ENCODE measurements at regions not wholly inside any gene's neighbourhood (a gene's known extent, or its start where the extent isn't known, plus 50 kb on each side); places are given as distances from the start of the nearest gene placed in this dataset.

DNA sequence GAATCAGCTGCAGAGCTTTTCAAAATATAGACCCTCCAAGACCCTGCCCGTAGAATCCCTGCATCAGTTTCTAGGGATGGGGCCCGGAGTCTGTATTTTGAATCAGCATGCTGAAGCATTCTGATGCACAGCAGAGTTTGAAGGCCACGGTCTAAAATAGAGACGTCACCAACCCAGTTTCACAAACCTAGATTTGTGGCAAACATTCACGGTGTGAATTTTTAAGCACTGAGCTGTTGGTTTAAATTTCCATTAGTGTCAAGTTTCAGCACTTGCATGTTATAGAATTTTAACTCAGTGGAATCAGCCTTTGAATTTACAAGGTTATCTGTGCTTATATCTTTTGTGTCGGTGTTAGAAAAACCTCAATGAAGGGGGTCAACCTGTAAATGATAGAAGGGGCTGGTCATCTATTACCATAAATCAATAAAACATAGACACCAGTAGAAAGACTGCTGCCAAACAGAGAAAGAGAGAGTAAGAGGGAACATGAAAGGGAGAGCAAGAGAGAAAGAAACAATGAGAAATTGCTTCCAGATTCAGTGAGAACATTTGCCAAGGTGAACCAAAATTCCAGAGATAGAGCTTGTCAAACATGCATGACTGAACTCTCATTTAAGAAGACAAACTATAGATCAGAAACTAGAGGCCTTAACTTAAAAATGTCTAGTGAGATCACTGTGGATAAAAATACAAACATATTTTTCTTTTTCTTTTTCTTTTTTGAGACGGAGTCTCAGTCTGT is 414.9 kb downstream of the ZSWIM6 start:
- no peak for DNase-seq

DNA sequence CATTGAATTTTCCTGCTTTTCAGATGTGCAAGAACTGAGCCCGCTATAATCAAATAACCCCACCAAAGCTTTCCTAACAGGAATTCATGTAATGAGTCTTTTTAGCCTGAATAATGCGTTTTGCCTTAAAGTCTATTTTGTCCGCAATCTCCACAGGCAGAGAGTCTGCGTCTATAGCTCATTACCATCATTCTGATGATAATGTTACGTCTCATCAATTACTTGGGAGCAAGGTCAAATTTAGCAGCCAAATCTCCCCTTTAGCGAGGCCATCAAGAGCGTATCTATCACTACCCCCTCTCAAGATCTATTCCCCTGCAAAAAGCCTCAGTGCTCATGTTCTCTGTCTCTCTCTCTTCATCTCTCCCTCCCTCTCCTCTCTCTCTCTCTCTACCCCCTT is 416.1 kb downstream of the ZSWIM6 start:
- DNase-seq, result no peak

DNA sequence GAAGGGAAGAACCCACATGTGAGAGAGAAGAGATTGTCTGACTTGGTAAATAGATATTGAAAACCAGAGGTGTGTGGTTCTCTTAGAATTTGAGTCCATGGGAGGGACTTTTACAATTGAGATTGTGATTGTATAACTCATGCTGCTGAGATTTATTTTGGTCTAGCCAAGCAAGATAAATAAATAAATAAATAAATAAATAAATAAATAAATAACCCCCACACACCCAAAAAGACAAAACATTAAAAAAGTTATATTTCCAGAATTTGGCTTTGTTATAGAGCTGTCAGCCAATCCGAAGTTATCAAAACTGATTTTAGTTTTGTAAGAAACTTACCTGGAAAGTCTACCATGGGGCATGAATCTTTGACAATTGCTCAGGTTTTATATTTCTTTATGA is 416.6 kb downstream of the ZSWIM6 start:
- DNase-seq, result no peak

DNA sequence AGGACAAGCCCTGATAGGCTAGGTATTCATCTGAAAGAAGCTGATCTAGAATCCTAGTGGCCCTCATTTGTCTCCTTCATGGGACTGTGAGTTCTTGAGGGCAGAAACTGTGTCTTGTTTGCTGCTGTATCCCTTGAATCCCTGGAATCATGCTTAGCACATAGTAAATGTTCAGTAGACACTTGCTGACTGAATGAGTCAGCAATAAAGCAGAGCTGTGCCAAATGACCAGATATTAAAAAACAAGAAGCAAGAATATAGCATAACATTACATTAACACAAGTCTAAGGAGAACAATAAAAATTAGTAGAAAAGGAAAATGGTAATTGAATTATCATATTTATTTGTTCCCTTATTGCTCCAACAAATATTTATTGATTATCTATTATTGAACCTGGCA is 420.5 kb downstream of the ZSWIM6 start:
- DNase-seq, result no peak

DNA sequence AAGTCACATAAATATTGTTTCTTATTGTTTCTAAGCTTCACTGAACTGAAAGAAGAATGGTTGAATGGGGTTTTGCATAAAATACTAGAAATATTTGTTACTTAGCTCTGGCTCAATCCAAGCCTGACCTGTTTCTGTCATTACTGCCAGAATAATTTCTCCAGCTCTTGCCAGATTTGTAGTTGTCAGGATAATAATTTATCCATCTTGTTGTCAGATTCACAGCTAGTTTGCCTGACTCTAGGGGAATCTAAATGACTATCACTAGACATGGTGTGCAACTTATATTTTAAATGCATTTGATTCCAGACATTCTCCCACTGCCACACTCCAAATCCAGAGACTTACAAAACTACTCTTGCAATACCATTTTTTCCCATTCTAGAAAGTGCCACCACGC is 422.7 kb downstream of the ZSWIM6 start:
- DNase-seq, result no peak

DNA sequence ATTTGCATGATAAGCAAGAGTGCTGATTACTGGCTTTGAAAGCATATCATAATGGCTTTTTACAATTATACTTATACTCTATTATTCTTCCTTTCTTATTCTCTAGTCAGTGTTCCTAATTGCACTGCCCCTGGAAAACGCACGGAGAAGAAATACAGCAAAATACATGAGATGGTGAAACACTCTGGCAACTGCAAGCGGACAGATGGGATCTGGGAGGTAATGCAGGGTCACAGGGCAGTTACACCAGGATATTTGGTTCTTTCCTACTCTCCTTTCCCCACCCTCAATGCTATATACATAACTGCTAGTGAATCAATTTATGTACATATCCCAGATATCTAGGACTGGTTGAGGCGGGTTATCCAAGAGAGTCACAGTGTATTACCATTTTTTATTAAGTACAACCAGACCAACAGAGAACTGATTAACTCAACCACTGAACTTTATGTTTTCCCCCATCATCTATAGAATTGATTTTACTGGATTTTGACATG is 423.7 kb downstream of the ZSWIM6 start:
- DNase-seq, result no peak

DNA sequence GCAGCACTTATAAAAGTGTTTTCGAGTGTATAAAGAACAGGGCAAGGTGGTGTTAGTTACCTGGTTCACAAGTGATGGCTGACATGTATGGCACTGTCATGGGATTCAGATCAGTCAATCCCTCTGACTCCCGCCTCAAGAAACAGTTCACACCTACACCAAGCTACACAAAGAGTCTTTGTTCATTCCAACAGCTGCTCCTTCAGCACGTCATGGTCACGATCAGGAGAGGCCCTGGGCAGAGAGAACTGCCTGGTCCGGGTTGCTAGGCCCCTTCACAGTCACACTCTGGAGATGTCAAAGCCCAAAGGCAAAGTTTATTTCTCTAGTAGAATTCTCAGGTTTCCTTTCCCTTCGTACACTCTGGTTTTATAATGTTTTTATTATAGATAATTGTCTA is 426.7 kb downstream of the ZSWIM6 start:
- DNase-seq, result no peak

- no peak for DNase-seq
Measured at GRCh38 chr5:61765471-61765870, 433.4 kb downstream of the ZSWIM6 start.

DNA sequence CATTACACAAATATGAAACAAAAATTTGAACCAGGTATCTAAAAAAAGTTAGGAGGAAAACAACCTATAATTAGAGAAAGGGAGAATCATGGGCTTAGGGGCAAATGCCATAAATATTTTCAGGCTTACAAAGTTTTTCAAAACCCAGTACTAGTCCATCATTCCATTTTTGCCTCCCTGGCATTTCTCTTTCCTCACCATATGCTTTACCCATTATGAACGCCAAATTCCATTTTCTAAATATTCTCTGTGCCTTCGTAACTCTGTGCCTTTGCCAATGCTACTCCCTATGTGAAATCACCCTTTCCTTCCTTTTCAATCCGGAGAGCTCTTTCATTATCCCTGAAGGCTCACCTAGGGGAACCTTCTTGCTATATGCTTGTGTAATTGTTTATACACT is 434.1 kb downstream of the ZSWIM6 start:
- DNase-seq, result no peak

DNA sequence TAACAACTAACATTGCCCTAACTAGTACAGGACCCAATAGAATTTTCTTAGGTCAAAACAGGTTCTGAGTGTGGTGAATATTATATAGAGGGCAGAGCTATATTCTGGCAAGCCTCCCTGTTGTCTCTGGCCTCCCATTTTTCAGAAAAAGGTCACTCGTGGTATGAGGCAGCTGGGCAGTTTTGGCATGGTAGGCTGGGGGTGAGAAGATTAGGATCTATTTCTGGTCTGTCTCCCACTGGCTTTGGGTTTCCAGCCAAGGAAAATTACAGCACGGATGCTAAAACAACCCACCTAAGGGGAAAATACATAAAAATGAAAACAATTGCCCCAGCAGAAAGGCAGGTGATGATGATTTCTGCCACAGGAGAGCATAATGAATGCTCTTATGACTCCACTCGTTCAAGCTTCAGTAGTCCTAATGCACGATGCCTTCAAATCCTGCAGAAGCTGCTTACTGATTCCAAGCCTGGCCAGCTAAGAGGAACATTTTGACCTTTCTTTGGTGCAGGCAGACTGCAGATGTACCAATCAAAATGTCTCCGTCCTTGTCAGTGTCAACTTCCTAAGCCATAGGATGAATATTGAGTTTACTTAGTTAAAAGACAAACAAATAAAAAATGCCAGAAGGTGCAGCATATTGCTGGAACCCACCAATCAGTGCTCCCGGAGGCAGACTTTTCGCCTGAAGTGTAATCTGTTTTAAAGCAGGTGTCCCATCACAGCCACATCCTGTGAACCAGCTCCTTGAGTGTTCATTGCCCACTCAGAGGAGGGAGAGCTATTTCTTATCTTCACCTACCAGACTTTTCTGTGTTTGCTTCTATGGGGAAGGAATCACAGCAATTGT is 435.4 kb downstream of the ZSWIM6 start:
- DNase-seq, result no peak

GRCh38 chr5:61768692-61769281 is 436.7 kb downstream of the ZSWIM6 start:
- DNase-seq, result no peak

DNA sequence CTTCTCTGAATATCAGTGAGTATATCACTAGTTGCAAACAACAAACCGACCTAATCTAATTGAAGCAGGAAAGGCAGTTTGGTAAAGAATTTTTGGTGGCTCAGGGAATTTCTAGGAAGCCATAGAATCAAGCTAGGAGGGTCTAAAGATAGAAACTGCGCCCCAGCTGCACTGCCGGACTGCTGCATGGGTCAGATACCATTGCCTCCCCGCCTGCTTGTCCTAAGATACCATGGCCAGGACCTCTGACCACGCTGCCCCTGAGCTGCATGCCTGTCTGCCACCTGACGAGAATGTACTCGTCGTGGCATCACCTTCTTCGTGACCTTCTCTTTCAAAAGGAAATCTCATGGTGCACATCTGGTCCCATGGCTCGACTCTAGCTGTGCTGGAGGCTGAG is 439.0 kb downstream of the ZSWIM6 start:
- DNase-seq, result no peak

- DNase-seq, result no peak
Measured at GRCh38 chr5:61771808-61772207, 439.8 kb downstream of the ZSWIM6 start.

DNA sequence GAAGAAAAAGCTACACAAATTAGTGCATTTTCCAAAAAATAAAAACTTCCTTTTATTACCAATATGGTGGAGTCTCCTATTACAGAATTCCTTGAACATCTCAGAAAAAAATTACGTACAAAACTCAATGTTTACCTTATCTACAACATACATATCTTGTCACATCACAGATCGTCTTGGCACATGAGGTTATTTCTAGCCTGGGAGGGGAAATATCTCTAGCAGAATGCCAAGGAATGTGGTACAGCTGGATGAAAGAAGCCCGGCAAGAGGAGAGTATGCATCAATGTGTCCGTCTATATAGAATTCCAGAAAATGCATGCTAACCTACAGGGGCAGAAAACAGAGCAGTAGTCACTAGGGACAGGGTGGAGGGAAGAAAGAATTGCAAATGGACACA is 443.8 kb downstream of the ZSWIM6 start:
- no peak for DNase-seq

DNA sequence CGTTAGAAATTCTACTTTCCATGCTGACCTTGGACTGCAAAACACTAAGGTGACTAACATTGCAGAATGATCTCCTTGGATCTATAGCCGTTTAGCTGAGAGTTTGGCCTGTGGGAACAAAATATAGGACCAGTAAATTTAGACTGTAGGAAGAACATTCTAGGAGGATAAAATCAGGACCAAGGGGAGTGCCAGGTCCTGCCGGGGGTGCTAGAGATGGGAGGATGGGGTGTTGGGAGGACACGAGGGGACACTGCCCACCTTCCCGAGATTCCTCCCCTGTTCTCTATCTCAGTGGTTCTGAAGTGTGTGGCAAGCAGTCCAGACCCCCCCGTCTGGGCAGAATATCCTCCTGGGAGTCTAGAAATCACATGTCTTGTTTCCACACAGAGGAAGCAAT is 445.2 kb downstream of the ZSWIM6 start:
- DNase-seq, result no peak

DNA sequence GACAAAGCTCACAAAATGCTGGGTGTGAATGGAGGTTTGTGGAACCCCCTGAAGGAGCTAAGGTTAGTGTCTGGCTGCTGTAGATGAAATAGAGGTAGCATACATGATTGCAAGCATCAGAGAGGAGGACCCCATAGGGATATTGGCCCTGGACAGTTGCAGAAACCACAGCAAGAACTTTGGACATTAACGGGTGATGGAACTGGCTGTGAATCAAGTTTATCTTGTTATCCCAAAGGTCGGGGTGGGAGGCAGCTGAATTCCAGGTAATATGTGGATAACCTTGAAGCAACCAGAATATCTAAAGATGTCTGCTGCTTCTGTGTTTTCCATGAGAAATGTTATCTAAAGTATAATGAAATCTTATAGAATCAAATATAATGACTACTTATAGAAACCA is 447.7 kb downstream of the ZSWIM6 start:
- no peak for DNase-seq

DNA sequence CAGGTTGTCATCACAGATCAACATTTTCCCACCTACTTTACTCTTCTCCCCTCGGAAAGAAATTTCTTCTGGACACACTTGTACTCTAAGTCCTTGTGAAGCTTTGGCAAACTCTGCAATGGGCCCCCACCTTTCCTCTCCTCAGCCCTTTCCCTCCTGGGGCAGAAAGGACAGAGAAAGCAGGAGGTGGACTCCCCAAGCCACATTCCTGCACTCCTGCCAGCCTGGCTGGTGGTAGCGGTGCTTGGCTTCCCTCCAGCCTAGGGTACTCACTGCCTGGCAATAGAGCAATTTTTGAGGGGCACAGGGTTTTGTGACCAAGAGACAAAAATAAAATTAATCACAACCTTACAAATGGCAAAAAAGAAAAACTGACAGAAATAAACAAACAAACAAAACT is 451.4 kb downstream of the ZSWIM6 start:
- no peak for DNase-seq

DNA sequence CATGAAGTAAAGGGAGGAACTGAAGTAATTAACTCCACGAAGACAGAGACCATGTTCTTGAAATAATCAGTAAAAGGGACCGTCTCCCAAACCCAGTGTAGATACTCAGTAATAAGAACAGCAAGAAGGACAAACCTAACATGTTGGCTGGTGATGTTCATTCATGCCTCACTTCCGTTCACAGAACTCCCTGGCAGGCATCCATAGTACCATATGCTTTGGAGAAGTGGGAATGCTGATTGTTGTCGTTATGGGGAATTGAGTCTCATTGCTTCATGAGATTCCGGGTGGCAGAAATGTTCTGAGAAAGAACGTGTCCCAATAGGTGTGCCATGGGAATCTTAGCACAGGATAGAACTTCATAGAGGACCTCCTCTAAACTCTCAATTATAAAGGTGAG is 452.3 kb downstream of the ZSWIM6 start:
- no peak for DNase-seq

GRCh38 chr5:61788548-61788947 is 456.5 kb downstream of the ZSWIM6 start:
- no peak for DNase-seq

- no peak for DNase-seq
Measured at GRCh38 chr5:61790007-61790406, 457.9 kb downstream of the ZSWIM6 start.

DNA sequence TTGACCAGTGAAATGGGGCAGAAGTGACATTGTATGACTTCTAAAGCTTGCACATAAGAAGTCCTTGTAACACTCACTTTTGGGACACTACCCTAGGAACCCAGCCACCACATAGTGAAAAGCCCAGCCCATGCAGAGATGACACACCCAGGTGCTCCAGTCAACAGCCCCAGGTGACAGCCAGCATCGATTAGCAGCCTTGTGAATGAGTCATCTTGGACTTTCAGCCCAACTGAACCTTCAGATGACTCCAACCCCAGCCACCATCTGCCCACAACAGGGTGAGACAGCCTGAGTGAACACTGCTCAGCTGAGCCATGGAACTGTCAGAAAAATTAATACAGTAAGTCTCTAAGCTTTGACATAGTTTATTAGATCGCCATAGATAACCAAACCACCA is 458.6 kb downstream of the ZSWIM6 start:
- DNase-seq, result no peak

- DNase-seq, result no peak
Measured at GRCh38 chr5:61796773-61797172, 464.7 kb downstream of the ZSWIM6 start.

DNA sequence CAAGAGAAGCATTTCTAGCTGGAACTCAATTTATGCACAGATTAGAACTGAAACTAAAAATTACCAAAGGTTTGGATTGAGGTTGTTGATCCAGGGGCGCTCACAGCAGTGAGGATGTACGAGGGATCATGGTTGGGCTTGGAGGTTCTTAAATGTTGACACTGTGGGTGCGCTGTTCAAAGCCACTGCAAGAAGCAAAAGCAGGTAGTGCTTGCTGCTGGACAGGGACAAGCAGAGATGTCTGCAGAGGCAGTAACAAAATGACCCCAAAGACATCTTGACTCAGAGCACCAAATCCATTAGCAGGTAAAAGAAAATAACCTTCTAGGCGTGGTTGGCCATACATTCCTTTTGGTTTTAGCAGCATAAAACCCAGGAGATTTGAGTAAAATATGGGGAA is 468.4 kb downstream of the ZSWIM6 start:
- DNase-seq, result no peak

GRCh38 chr5:61801174-61801573 is 469.1 kb downstream of the ZSWIM6 start:
- DNase-seq, result no peak
